ENCODE measurements at regions not wholly inside any gene's neighbourhood (a gene's known extent, or its start where the extent isn't known, plus 50 kb on each side); places are given as distances from the start of the nearest gene placed in this dataset.

DNA sequence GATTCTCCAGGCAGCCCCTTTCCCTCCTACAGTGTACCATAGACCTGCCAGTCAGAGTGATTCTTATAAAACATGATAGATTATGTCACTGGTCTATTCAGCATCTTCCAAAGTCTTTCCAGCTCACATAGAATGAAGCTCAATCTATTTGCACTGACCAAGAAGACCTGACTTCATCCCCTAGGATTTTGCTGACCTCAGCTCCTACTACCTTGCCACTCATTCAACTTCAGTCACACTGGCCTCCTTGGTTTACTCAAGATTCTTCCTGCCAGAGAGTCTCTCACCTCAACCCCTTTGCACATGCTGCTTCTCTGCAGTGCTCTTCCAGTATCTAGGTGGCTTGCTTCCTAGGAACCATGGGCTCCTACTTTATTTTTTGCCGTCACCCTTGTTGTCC, 392.9 kb downstream of the PID1 start:
- Histone ChIP-seq H3K27ac (ENCODE audit: low read depth, low read length, poor library complexity, severe bottlenecking) (no peak overlapping the region), H3K4me3 (ENCODE audit: low read depth, low read length, poor library complexity, severe bottlenecking) (no peak overlapping the region), H3F3A (ENCODE audit: insufficient read depth, low read length) (no peaks in the 10 kb centered on the region), H3K36me3 (ENCODE audit: insufficient read depth, low read length) (no peaks in the 10 kb centered on the region), H3K4me2 (ENCODE audit: low read length) (no peak overlapping the region), H3K9me3 (ENCODE audit: low read length) (no peaks in the 10 kb centered on the region), H3K9ac (ENCODE audit: low read length) (no peak overlapping the region), H3K79me2 (ENCODE audit: insufficient read depth, low read length) (no peaks in the 10 kb centered on the region), H2AFZ (ENCODE audit: low read length) (no peak overlapping the region), H3K27me3 (ENCODE audit: insufficient read depth, low read length) (no peaks in the 10 kb centered on the region), H4K20me1 (ENCODE audit: insufficient read depth, low read length) (no peaks in the 10 kb centered on the region), H3K4me1 (ENCODE audit: insufficient read depth, low read length, severe bottlenecking) (no peaks in the 10 kb centered on the region), H3K9me2 (ENCODE audit: low read depth, low read length) (no peaks in the 10 kb centered on the region)
- TF ChIP-seq EZH2 (IDR thresholded peaks at IDR 0.05; ENCODE audit: borderline replicate concordance, low read length) = no peak
- TF ChIP-seq CTCF (IDR thresholded peaks at IDR 0.05; ENCODE audit: low read length) = no peak

DNA sequence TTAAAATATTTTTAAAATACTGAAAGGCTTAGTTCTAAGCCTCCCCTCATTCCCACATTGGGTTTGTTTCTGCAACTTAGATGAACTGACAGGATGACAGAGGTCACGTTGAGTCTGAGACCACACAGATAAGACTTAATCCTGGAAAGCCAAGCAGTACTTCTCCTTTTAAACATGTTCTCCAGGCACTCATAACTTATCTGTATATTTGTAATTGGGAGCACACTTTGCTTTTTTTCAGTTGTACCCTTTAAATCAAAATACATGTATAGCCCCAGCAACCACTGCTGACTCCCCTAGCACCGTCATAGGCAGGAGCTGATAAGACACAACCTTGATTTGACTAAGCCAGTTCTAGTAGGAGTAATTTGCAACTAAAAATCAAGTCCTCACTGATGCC, 394.8 kb downstream of the PID1 start:
- no peak overlapping the region for H3K4me2 ChIP-seq (ENCODE audit: low read length)
- H3K36me3 ChIP-seq (ENCODE audit: insufficient read depth, low read length) = no peaks in the 10 kb centered on the region
- no peaks in the 10 kb centered on the region for H3K9me2 ChIP-seq (ENCODE audit: low read depth, low read length)
- H3K9ac ChIP-seq (ENCODE audit: low read length) = no peak overlapping the region
- H4K20me1 ChIP-seq (ENCODE audit: insufficient read depth, low read length) = no peaks in the 10 kb centered on the region
- no peaks in the 10 kb centered on the region for H3F3A ChIP-seq (ENCODE audit: insufficient read depth, low read length)
- H3K27me3 ChIP-seq (ENCODE audit: insufficient read depth, low read length) = no peaks in the 10 kb centered on the region
- no peaks in the 10 kb centered on the region for H3K4me1 ChIP-seq (ENCODE audit: insufficient read depth, low read length, severe bottlenecking)
- TF ChIP-seq EZH2 (IDR thresholded peaks at IDR 0.05; ENCODE audit: borderline replicate concordance, low read length) = no peak
- no peak for TF ChIP-seq CTCF (IDR thresholded peaks at IDR 0.05; ENCODE audit: low read length)
- H3K9me3 ChIP-seq (ENCODE audit: low read length) = no peaks in the 10 kb centered on the region
- H3K4me3 ChIP-seq (ENCODE audit: low read depth, low read length, poor library complexity, severe bottlenecking) = no peak overlapping the region
- no peak overlapping the region for H3K27ac ChIP-seq (ENCODE audit: low read depth, low read length, poor library complexity, severe bottlenecking)
- no peak overlapping the region for H2AFZ ChIP-seq (ENCODE audit: low read length)
- H3K79me2 ChIP-seq (ENCODE audit: insufficient read depth, low read length) = no peaks in the 10 kb centered on the region

DNA sequence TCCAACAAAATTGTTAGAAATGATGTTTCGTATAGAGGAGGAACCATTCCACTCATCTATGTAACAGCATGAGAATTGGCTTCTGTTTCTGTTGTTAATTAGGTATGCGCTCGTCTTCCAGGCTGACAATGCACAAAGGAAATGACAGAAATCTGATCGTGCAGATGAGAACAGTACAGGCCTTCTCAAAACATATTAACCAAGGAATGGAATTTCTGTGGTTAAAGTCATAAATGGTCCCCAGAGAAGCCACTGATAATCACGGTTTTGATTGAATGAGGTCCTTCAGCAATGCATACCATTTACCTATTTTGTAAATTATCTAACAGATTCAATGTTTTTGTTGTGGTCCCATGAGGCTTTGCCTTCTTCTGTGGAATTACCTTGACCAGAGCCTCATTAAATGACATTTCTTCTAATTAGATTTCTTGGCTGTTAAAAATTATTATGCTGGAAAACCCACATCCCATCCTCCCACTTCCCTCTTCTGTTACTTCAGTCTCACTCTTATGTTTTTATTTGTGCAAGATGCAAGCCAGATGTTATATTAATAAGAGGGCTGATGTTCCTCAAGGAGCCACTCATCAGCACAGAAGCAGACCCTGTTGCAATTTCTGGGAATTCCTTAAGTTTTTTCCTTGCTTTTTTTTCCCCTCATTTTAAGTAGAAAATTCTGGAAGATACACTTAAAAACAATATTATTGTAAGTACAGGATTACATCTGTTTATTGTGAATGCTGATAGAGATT, 395.8 kb downstream of the PID1 start:
- Histone ChIP-seq H4K20me1 (ENCODE audit: insufficient read depth, low read length) (no peaks in the 10 kb centered on the region), H3K27me3 (ENCODE audit: insufficient read depth, low read length) (no peaks in the 10 kb centered on the region), H3K9me2 (ENCODE audit: low read depth, low read length) (no peaks in the 10 kb centered on the region), H3K4me2 (ENCODE audit: low read length) (no peak overlapping the region), H3K4me1 (ENCODE audit: insufficient read depth, low read length, severe bottlenecking) (no peaks in the 10 kb centered on the region), H3K4me3 (ENCODE audit: low read depth, low read length, poor library complexity, severe bottlenecking) (no peak overlapping the region), H3K9ac (ENCODE audit: low read length) (no peak overlapping the region), H2AFZ (ENCODE audit: low read length) (no peak overlapping the region), H3K79me2 (ENCODE audit: insufficient read depth, low read length) (no peaks in the 10 kb centered on the region), H3F3A (ENCODE audit: insufficient read depth, low read length) (no peaks in the 10 kb centered on the region), H3K36me3 (ENCODE audit: insufficient read depth, low read length) (no peaks in the 10 kb centered on the region), H3K27ac (ENCODE audit: low read depth, low read length, poor library complexity, severe bottlenecking) (no peak overlapping the region), H3K9me3 (ENCODE audit: low read length) (no peaks in the 10 kb centered on the region)
- TF ChIP-seq CTCF (IDR thresholded peaks at IDR 0.05; ENCODE audit: low read length) = no peak
- no peak for TF ChIP-seq EZH2 (IDR thresholded peaks at IDR 0.05; ENCODE audit: borderline replicate concordance, low read length)
